Glutamatergic neuron (in vitro differentiated cells): ENCODE measurements at regions not wholly inside any gene's neighbourhood (a gene's known extent, or its start where the extent isn't known, plus 50 kb on each side); places are given as distances from the start of the nearest gene placed in this dataset.

Source experiments
- DNase-seq: peaks from one replicate; pipeline ENCODE4 v3.0.0; 2022
- H3K27ac Mint-ChIP-seq: one replicate; pipeline ENCODE4 v1.8.0; 2020; ENCODE audit warnings: mild to moderate bottlenecking, mixed read lengths, inconsistent platforms; ENCODE audit not compliant: unreplicated experiment
- H3K27me3 Mint-ChIP-seq: one replicate; pipeline ENCODE4 v1.8.0; 2020; ENCODE audit warnings: mild to moderate bottlenecking, moderate library complexity, mixed read lengths, inconsistent platforms; ENCODE audit not compliant: unreplicated experiment
- H3K36me3 Mint-ChIP-seq: one replicate; pipeline ENCODE4 v1.8.0; 2020; ENCODE audit warnings: mild to moderate bottlenecking, mixed read lengths, inconsistent platforms; ENCODE audit not compliant: unreplicated experiment
- H3K4me1 Mint-ChIP-seq: one replicate; pipeline ENCODE4 v1.8.0; 2020; ENCODE audit warnings: mild to moderate bottlenecking, low read depth, mixed read lengths, inconsistent platforms; ENCODE audit not compliant: unreplicated experiment
- H3K4me3 Mint-ChIP-seq: one replicate; pipeline ENCODE4 v1.8.0; 2020; ENCODE audit warnings: mild to moderate bottlenecking, mixed read lengths, inconsistent platforms; ENCODE audit not compliant: unreplicated experiment
- H3K9me3 Mint-ChIP-seq: one replicate; pipeline ENCODE4 v1.8.0; 2020; ENCODE audit warnings: mild to moderate bottlenecking, moderate library complexity, mixed read lengths, inconsistent platforms; ENCODE audit not compliant: unreplicated experiment
- TF ChIP-seq, protein P1 (sequence below): fragments of 200-600 bp; sonication (generic); IDR thresholded peaks from one replicate; pipeline ENCODE4 v1.5.0; 2021; ENCODE audit not compliant: partially characterized antibody, unreplicated experiment

DNA sequence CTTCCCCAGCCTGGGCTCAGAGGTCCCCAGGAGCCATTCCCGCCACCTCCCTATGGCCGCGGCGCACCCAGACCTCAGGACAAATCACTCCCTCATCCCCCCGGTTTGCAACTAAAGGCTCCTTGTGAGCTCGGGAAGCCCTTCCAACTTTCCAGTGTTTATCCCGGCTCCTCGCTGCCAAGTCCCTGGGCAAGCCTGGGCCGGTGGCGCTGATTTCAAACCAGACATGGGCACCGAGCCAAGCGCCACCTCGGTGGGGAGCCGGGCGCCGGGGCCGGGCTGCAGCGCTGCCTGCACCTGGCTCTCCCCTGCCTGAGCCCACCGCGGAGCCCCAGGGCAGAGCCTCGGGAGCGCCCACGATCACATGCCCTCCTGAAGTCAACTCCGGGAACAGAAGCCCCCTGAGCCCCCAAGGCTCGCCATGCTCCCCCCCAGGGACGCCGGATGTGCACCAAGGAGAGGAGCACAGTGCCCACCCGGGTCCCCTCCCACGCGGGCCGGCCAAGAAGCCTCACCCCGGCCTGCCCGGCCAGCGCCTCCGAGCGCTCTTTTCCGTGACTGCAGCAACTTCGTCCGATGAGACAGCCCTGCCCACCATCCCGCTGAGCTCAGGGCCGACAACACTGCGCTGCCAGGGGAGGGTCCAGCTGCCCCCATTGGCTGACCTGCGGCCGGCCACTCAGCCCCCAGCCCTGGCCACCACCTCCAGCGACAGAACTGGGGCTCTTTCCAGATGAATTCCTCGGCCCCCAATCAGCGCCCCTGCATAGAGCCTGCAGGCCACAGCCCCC lies 50.0 kb downstream of the NCOR2 start:
- TF ChIP-seq, protein P1, sequence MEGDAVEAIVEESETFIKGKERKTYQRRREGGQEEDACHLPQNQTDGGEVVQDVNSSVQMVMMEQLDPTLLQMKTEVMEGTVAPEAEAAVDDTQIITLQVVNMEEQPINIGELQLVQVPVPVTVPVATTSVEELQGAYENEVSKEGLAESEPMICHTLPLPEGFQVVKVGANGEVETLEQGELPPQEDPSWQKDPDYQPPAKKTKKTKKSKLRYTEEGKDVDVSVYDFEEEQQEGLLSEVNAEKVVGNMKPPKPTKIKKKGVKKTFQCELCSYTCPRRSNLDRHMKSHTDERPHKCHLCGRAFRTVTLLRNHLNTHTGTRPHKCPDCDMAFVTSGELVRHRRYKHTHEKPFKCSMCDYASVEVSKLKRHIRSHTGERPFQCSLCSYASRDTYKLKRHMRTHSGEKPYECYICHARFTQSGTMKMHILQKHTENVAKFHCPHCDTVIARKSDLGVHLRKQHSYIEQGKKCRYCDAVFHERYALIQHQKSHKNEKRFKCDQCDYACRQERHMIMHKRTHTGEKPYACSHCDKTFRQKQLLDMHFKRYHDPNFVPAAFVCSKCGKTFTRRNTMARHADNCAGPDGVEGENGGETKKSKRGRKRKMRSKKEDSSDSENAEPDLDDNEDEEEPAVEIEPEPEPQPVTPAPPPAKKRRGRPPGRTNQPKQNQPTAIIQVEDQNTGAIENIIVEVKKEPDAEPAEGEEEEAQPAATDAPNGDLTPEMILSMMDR: no peak
- no peak for DNase-seq
- H3K36me3 Mint-ChIP-seq: peaks cover under 1% of the 10 kb centered on the region
- H3K4me1 Mint-ChIP-seq: peaks cover 32% of the 10 kb centered on the region
- H3K27me3 Mint-ChIP-seq: peaks cover 10% of the 10 kb centered on the region
- peak overlapping the region; percentile 71 for H3K27ac Mint-ChIP-seq
- H3K4me3 Mint-ChIP-seq: peak overlapping the region; percentile 45
- peaks cover 13% of the 10 kb centered on the region for H3K9me3 Mint-ChIP-seq

DNA sequence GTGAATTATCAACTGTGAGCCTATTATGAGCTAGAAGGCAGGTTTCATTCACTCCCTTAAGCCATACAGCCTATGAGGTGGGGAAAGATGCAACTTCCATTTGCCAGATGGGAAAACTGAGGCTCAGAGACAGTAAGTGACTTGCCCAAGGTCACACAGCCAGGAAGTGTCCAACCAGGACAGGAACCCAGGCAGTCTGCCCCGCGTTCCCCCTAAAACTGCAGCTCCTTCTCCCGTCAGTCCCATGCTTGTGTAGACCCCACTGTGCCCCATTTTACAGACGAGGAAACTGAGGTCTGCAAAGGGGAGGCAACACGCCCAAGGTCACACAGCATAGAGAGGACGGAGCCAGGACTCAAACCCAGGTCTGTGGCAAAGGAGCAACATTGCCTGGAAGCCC lies 50.6 kb downstream of the NCOR2 start:
- Mint-ChIP-seq H3K36me3 (peaks cover 4% of the 10 kb centered on the region), H3K4me3 (no peak overlapping the region), H3K4me1 (peaks cover 34% of the 10 kb centered on the region), H3K27me3 (peaks cover 12% of the 10 kb centered on the region), H3K9me3 (peaks cover 16% of the 10 kb centered on the region), H3K27ac (no peak overlapping the region)
- TF ChIP-seq, protein P1: no peak
- no peak for DNase-seq

DNA sequence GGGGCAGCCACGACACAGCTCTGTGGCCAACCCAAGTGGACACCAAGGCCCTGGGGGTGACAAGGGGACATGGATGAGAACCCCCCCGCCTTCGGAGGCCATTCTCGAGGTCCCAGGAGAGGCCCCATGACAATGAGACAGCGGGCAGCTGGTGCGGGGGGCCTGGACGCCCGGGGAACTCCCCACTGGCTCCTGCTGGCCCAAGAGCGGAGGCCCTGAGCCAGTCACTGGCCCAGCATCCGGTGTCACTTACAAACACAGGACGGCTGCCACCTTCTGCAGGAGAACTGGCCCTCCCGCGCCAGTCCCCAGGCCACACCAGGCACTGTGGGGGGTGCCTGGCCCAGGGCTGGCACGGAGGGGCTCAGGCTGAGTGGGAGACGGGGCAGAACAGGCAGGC lies 51.4 kb downstream of the NCOR2 start:
- Mint-ChIP-seq H3K4me1 (peaks cover 35% of the 10 kb centered on the region), H3K9me3 (peaks cover 16% of the 10 kb centered on the region), H3K27ac (peak overlapping the region; percentile 68), H3K27me3 (peaks cover 11% of the 10 kb centered on the region), H3K4me3 (no peak overlapping the region), H3K36me3 (peaks cover 4% of the 10 kb centered on the region)
- DNase-seq: no peak
- TF ChIP-seq, protein P1: no peak

DNA sequence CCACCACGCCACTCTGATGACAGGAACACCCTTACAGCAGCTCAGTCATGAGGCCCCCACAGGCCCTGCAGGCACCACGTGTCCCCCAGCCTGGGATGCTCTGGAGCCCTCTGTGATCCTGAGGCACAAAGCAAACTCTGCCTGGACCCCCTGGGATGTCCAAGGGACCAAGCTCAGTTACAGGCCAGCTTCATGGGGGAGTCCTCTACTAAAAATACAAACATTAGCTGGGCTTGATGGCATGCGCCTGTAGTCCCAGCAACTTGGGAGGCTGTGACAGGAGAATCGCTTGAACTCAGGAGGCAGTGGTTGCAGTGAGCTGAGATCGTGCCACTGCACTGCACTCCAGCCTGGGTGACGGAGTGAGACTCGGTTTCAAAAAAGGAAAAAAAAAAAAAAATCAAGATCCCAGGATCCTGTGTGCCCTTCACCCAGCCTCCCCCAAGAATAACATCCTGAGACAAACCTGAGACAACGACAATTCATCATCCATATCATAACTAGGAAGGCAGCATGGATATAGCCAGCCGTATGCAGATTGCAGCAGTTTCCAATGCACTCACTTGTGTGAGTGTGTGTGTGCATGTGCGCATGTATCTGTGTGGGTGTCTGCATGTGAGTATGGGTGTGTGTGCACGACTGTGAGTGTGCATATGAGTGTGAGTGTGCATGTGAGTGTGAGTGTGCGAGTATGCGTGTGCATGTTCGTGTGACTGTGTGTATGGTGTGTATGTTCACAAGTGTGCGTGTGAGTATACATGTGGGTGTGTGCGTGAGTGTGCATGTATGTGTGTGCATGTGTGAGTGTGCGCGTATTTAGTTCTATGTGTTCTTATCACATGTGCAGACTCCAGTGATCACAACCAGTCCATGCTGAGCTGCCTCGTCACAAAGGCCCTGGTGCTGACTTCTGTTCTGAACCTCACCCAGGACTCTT lies 52.1 kb downstream of the NCOR2 start:
- Mint-ChIP-seq H3K9me3 (peaks cover 14% of the 10 kb centered on the region), H3K4me3 (no peak overlapping the region), H3K36me3 (peaks cover 4% of the 10 kb centered on the region), H3K27ac (peak overlapping the region; percentile 68), H3K4me1 (peaks cover 36% of the 10 kb centered on the region), H3K27me3 (peaks cover 9% of the 10 kb centered on the region)
- TF ChIP-seq, protein P1: no peak
- no peak for DNase-seq
